GM23338 (cell line): ENCODE measurements at regions not wholly inside any gene's neighbourhood (a gene's known extent, or its start where the extent isn't known, plus 50 kb on each side); places are given as distances from the start of the nearest gene placed in this dataset.

Experiments
- ATAC-seq: fragments of 200-7000 bp; cut with Tn5 transposase; 3 replicates; pipeline ENCODE4 v1.9.1; 2020
- DNase-seq: peaks from one replicate; pipeline ENCODE4 v3.0.0-alpha.2; 2015; ENCODE audit warnings: low spot score
- H2AFZ ChIP-seq: fragments of 200-600 bp; sonication (generic); 2 replicates; pipeline ENCODE4 v1.8.0; 2016; ENCODE audit warnings: antibody characterized with exemption, mild to moderate bottlenecking, moderate library complexity
- H3F3A ChIP-seq: fragments of 200-600 bp; sonication (generic); replicated peaks from 2 replicates; pipeline ENCODE4 v1.8.0; 2017; ENCODE audit warnings: antibody characterized with exemption, mixed run types, low read depth
- H3K27ac ChIP-seq: fragments of 200-600 bp; sonication (generic); 2 replicates; pipeline ENCODE4 v1.6.1; 2016; ENCODE audit warnings: low read depth
- H3K27me3 ChIP-seq: fragments of 200-600 bp; sonication (generic); 2 replicates; pipeline ENCODE4 v1.8.0; 2016; ENCODE audit warnings: mild to moderate bottlenecking, mixed run types, moderate library complexity; ENCODE audit not compliant: insufficient read depth
- H3K36me3 ChIP-seq: fragments of 200-600 bp; sonication (generic); 2 replicates; pipeline ENCODE4 v1.8.0; 2016; ENCODE audit warnings: mild to moderate bottlenecking; ENCODE audit not compliant: insufficient read depth
- H3K4me1 ChIP-seq: fragments of 200-600 bp; sonication (generic); 2 replicates; pipeline ENCODE4 v1.8.0; 2016; ENCODE audit warnings: mild to moderate bottlenecking, moderate library complexity; ENCODE audit not compliant: insufficient read depth
- H3K4me2 ChIP-seq: fragments of 200-600 bp; sonication (generic); 2 replicates; pipeline ENCODE4 v1.7.1; 2017; ENCODE audit warnings: mixed run types
- H3K4me3 ChIP-seq: fragments of 200-600 bp; sonication (generic); 2 replicates; pipeline ENCODE4 v1.6.1; 2016; ENCODE audit warnings: mixed run types
- H3K79me2 ChIP-seq: fragments of 200-600 bp; sonication (generic); replicated peaks from 2 replicates; pipeline ENCODE4 v1.8.0; 2017; ENCODE audit warnings: mild to moderate bottlenecking; ENCODE audit not compliant: insufficient read depth
- H3K9me2 ChIP-seq: fragments of 200-600 bp; sonication (generic); 2 replicates; pipeline ENCODE4 v1.8.0; 2017; ENCODE audit not compliant: insufficient read depth
- H4K20me1 ChIP-seq: fragments of 200-600 bp; sonication (generic); replicated peaks from 2 replicates; pipeline ENCODE4 v1.8.0; 2017; ENCODE audit warnings: mild to moderate bottlenecking; ENCODE audit not compliant: insufficient read depth
- H3K27ac Mint-ChIP-seq: 2 replicates; pipeline ENCODE4 v1.8.0; 2020; ENCODE audit warnings: inconsistent platforms, mild to moderate bottlenecking, moderate library complexity, mixed read lengths
- H3K27me3 Mint-ChIP-seq: 3 replicates; pipeline ENCODE4 v1.8.0; 2022; ENCODE audit warnings: low read depth, mild to moderate bottlenecking, moderate library complexity, mixed read lengths, inconsistent platforms; ENCODE audit not compliant: insufficient read depth, poor library complexity
- H3K36me3 Mint-ChIP-seq: 3 replicates; pipeline ENCODE4 v1.8.0; 2021; ENCODE audit warnings: low read depth, mild to moderate bottlenecking, inconsistent platforms, moderate library complexity, mixed read lengths
- H3K4me1 Mint-ChIP-seq: 3 replicates; pipeline ENCODE4 v1.8.0; 2020; ENCODE audit warnings: mild to moderate bottlenecking, inconsistent platforms, mixed read lengths
- H3K4me3 Mint-ChIP-seq: 3 replicates; pipeline ENCODE4 v1.8.0; 2021; ENCODE audit warnings: moderate library complexity, mild to moderate bottlenecking, inconsistent platforms, mixed read lengths
- H3K9me3 Mint-ChIP-seq: 3 replicates; pipeline ENCODE4 v1.8.0; 2020; ENCODE audit warnings: moderate library complexity, mild to moderate bottlenecking, inconsistent platforms, mixed read lengths
- CREB1 ChIP-seq: fragments of 250-450 bp; sonication (Bioruptor Pico); IDR thresholded peaks from 2 replicates; pipeline ENCODE4 v1.5.0; 2020; ENCODE audit warnings: low read depth, mild to moderate bottlenecking, moderate library complexity
- CTCF ChIP-seq, 2 experiments: fragments of 200-600 bp in 1 of 2; sonication (generic) in 1 of 2; conservative IDR thresholded peaks; 2 replicates each; pipeline versions ENCODE4 v1.5.1 to v1.6.1; 2016 to 2017; ENCODE audit warnings: antibody characterized with exemption in 2 of 2, low read depth in 2 of 2, mild to moderate bottlenecking in 2 of 2, moderate library complexity in 1 of 2
- ETS1 ChIP-seq: IDR thresholded peaks from 2 replicates; pipeline ENCODE4 v1.6.1; 2016; ENCODE audit warnings: antibody characterized with exemption
- EZH2 ChIP-seq: fragments of 200-600 bp; sonication (generic); IDR thresholded peaks from one replicate; pipeline ENCODE4 v1.8.0; 2017; ENCODE audit warnings: antibody characterized with exemption, mild to moderate bottlenecking, low read depth; ENCODE audit not compliant: unreplicated experiment
- EZH2phosphoT487 ChIP-seq: fragments of 200-600 bp; sonication (generic); IDR thresholded peaks from one replicate; pipeline ENCODE4 v1.8.1; 2018; ENCODE audit warnings: antibody characterized with exemption; ENCODE audit not compliant: unreplicated experiment
- POLR2AphosphoS5 ChIP-seq: IDR thresholded peaks from 2 replicates; pipeline ENCODE4 v1.6.1; 2016; ENCODE audit warnings: antibody characterized with exemption, low read depth
- REST ChIP-seq: IDR thresholded peaks from one replicate; pipeline ENCODE4 v1.6.1; 2018; ENCODE audit warnings: antibody characterized with exemption; ENCODE audit not compliant: unreplicated experiment
- STAT1 ChIP-seq: IDR thresholded peaks from one replicate; pipeline ENCODE4 v1.6.1; 2016; ENCODE audit warnings: antibody characterized with exemption; ENCODE audit not compliant: unreplicated experiment

GRCh38 chr12:58766513-58766870 lies 153.8 kb downstream of the LRIG3 start (continued):
- TF ChIP-seq CTCF (conservative IDR thresholded peaks at IDR 0.05; ENCODE audit: low read depth in 2 of 2) (no peak), POLR2AphosphoS5 (no peak), STAT1 (no peak), EZH2 (no peak), CREB1 (CRISPR knock-in tag) (no peak), REST (no peak)

GRCh38 chr12:58767496-58767895 lies 152.8 kb downstream of the LRIG3 start:
- Histone ChIP-seq H3K4me2 (no peak overlapping the region), H3K27ac (no peak overlapping the region), H3K4me1 (no peaks in the 10 kb centered on the region), H2AFZ (0 out of 2 replicates have a peak overlapping the region, but pooled peaks have one; percentile 9), H4K20me1 (no peaks in the 10 kb centered on the region), H3K4me3 (no peak overlapping the region), H3K9me2 (no peaks in the 10 kb centered on the region), H3K36me3 (no peaks in the 10 kb centered on the region), H3F3A (no peaks in the 10 kb centered on the region), H3K79me2 (no peaks in the 10 kb centered on the region), H3K27me3 (no peaks in the 10 kb centered on the region)
- ATAC-seq (no peak), DNase-seq (no peak)
- Mint-ChIP-seq H3K4me1 (no peaks in the 10 kb centered on the region), H3K4me3 (no peak overlapping the region), H3K36me3 (no peaks in the 10 kb centered on the region), H3K9me3 (no peaks in the 10 kb centered on the region), H3K27ac (no peak overlapping the region), H3K27me3 (peaks cover 2% of the 10 kb centered on the region)
- TF ChIP-seq EZH2phosphoT487 (no peak), ETS1 (no peak), CREB1 (CRISPR knock-in tag) (no peak)
